OCI-LY1 (cell line): ENCODE measurements at regions not wholly inside any gene's neighbourhood (a gene's known extent, or its start where the extent isn't known, plus 50 kb on each side); places are given as distances from the start of the nearest gene placed in this dataset.

Experiments
- H2AFZ ChIP-seq: fragments of 200-600 bp; sonication (generic), shearing (Covaris generic); 2 replicates; pipeline ENCODE4 v1.6.0; 2014; ENCODE audit warnings: antibody characterized with exemption, mild to moderate bottlenecking, low read length
- H3F3A ChIP-seq: fragments of 200-600 bp; sonication (generic), shearing (Covaris generic); 2 replicates; pipeline ENCODE4 v1.6.0; 2014; ENCODE audit warnings: mild to moderate bottlenecking, antibody characterized with exemption, low read length, moderate library complexity; ENCODE audit not compliant: insufficient read depth
- H3K27ac ChIP-seq: fragments of 200-600 bp; sonication (generic); 2 replicates; pipeline ENCODE4 v1.5.1; 2014; ENCODE audit warnings: low read length, mixed run types, mild to moderate bottlenecking, low read depth; ENCODE audit not compliant: poor library complexity, severe bottlenecking
- H3K27me3 ChIP-seq: fragments of 200-600 bp; sonication (generic); 2 replicates; pipeline ENCODE4 v1.6.0; 2014; ENCODE audit warnings: antibody characterized with exemption, mild to moderate bottlenecking, low read length, moderate library complexity; ENCODE audit not compliant: insufficient read depth
- H3K36me3 ChIP-seq: fragments of 200-600 bp; sonication (generic); 2 replicates; pipeline ENCODE4 v1.6.1; 2014; ENCODE audit warnings: mild to moderate bottlenecking, antibody characterized with exemption, low read length, moderate library complexity, mixed read lengths; ENCODE audit not compliant: insufficient read depth
- H3K4me1 ChIP-seq: fragments of 200-600 bp; sonication (generic); 2 replicates; pipeline ENCODE4 v1.5.1; 2014; ENCODE audit warnings: mild to moderate bottlenecking, low read length, moderate library complexity; ENCODE audit not compliant: insufficient read depth, severe bottlenecking
- H3K4me2 ChIP-seq: fragments of 200-600 bp; sonication (generic), shearing (Covaris generic); 2 replicates; pipeline ENCODE4 v1.6.1; 2014; ENCODE audit warnings: low read length
- H3K4me3 ChIP-seq: fragments of 200-600 bp; sonication (generic); 2 replicates; pipeline ENCODE4 v1.5.1; 2014; ENCODE audit warnings: low read length, low read depth, mild to moderate bottlenecking, mixed read lengths; ENCODE audit not compliant: poor library complexity, severe bottlenecking
- H3K79me2 ChIP-seq: fragments of 200-600 bp; shearing (Covaris generic); 2 replicates; pipeline ENCODE4 v1.6.1; 2016; ENCODE audit warnings: mixed run types, low read length, mixed read lengths; ENCODE audit not compliant: insufficient read depth
- H3K9ac ChIP-seq: fragments of 200-600 bp; sonication (generic), shearing (Covaris generic); 2 replicates; pipeline ENCODE4 v1.6.1; 2014; ENCODE audit warnings: mild to moderate bottlenecking, low read length, mixed read lengths
- H3K9me2 ChIP-seq: fragments of 200-600 bp; sonication (generic), shearing (Covaris generic); 2 replicates; pipeline ENCODE4 v1.6.1; 2014; ENCODE audit warnings: low read depth, mild to moderate bottlenecking, low read length, mixed read lengths
- H3K9me3 ChIP-seq: fragments of 200-600 bp; shearing (Covaris generic); 2 replicates; pipeline ENCODE4 v1.6.1; 2014; ENCODE audit warnings: low read length, mixed read lengths
- H4K20me1 ChIP-seq: fragments of 200-600 bp; sonication (generic), shearing (Covaris generic); 2 replicates; pipeline ENCODE4 v1.6.0; 2016; ENCODE audit warnings: mild to moderate bottlenecking, low read length; ENCODE audit not compliant: insufficient read depth
- EZH2 ChIP-seq: fragments of 200-600 bp; sonication (generic), shearing (Covaris generic); IDR thresholded peaks from 2 replicates; pipeline ENCODE4 v1.8.0; 2017; ENCODE audit warnings: borderline replicate concordance, mixed run types, mild to moderate bottlenecking, antibody characterized with exemption, low read length, moderate library complexity, mixed read lengths
- TF ChIP-seq, protein P1 (sequence below): fragments of 200-600 bp; sonication (generic), shearing (Covaris generic); IDR thresholded peaks from 2 replicates; pipeline ENCODE4 v1.5.1; 2017; ENCODE audit warnings: mild to moderate bottlenecking, antibody characterized with exemption, low read length, moderate library complexity, mixed read lengths

DNA sequence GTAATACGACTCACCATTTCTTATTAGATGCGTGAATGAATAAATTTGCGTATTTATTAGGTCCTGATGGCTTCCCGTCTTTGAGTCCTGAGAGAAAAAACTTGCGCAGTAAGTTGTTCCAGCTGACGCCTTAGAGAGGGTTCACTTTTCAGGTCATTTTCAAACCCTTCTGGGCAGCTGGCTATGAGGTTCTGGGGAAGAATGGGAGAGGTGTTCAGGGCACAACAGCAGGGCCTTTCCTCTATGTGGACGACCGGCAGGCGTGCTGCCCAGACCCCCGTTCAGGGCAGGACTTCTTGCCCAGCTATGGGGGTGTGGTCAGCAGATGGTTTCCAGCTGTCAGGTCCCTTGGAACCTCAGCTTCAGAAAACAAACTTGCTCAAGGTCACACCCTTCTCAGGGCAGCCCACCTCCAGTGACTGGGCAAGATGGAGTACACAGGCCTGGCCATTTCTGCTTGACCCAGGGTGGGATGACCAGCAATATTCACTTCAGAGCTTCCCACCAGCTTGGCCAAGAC, 61.1 kb upstream of the TNP1 start:
- Histone ChIP-seq H3K9ac (no peak overlapping the region), H3K36me3 (no peaks in the 10 kb centered on the region), H2AFZ (no peak overlapping the region), H3K4me2 (no peak overlapping the region), H3K9me3 (no peaks in the 10 kb centered on the region), H3K4me1 (no peaks in the 10 kb centered on the region), H3K27ac (no peak overlapping the region), H4K20me1 (no peaks in the 10 kb centered on the region), H3K9me2 (no peaks in the 10 kb centered on the region), H3K27me3 (no peaks in the 10 kb centered on the region), H3K4me3 (no peak overlapping the region), H3K79me2 (no peaks in the 10 kb centered on the region), H3F3A (no peaks in the 10 kb centered on the region)
- TF ChIP-seq EZH2 = no peak
- TF ChIP-seq, protein P1, sequence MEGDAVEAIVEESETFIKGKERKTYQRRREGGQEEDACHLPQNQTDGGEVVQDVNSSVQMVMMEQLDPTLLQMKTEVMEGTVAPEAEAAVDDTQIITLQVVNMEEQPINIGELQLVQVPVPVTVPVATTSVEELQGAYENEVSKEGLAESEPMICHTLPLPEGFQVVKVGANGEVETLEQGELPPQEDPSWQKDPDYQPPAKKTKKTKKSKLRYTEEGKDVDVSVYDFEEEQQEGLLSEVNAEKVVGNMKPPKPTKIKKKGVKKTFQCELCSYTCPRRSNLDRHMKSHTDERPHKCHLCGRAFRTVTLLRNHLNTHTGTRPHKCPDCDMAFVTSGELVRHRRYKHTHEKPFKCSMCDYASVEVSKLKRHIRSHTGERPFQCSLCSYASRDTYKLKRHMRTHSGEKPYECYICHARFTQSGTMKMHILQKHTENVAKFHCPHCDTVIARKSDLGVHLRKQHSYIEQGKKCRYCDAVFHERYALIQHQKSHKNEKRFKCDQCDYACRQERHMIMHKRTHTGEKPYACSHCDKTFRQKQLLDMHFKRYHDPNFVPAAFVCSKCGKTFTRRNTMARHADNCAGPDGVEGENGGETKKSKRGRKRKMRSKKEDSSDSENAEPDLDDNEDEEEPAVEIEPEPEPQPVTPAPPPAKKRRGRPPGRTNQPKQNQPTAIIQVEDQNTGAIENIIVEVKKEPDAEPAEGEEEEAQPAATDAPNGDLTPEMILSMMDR = no peak

DNA sequence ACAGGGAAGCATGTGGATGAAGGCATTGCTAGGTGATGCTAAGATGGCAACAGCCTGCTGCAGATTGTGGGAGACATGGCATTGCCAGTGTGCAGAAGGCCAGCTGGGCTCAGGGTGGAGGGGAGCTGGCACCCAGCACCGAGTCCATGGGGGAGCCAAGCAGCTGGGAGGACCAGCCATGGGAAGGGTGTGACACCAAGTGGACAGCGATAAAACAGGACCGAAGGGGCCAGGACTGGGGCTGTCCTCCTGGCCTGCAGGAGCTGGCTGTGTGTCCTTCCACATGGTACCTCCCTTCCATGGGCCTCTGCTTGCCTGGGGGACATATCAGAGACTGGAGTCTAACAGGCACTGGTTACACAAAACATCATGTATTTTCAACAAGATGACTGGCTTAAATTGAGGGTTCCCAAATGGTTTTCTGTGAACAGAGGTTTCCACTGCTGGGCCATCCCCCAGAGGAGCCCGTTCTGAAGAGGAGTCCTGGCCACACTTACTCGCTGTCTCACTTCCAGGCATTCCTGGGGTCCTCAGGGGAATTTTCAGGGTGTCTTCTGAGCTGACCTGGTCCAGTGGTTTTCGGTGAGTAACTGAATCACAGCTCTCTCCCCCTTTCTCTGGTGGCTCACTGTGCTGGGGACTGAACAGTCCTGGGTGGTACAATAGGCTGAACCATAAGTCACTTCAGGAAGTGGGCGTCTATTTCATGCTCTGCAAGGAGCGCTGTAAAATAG, 60.4 kb upstream of the TNP1 start:
- no peak overlapping the region for H3K4me2 ChIP-seq
- TF ChIP-seq EZH2 = no peak
- TF ChIP-seq, protein P1 = no peak
- no peak overlapping the region for H2AFZ ChIP-seq
- H3K4me1 ChIP-seq = no peaks in the 10 kb centered on the region
- no peaks in the 10 kb centered on the region for H3K36me3 ChIP-seq
- H3K79me2 ChIP-seq = no peaks in the 10 kb centered on the region
- no peak overlapping the region for H3K4me3 ChIP-seq
- H3K27me3 ChIP-seq = no peaks in the 10 kb centered on the region
- no peaks in the 10 kb centered on the region for H3K9me3 ChIP-seq
- H4K20me1 ChIP-seq = no peaks in the 10 kb centered on the region
- no peak overlapping the region for H3K27ac ChIP-seq
- H3F3A ChIP-seq = no peaks in the 10 kb centered on the region
- H3K9ac ChIP-seq = no peak overlapping the region
- H3K9me2 ChIP-seq = no peaks in the 10 kb centered on the region

DNA sequence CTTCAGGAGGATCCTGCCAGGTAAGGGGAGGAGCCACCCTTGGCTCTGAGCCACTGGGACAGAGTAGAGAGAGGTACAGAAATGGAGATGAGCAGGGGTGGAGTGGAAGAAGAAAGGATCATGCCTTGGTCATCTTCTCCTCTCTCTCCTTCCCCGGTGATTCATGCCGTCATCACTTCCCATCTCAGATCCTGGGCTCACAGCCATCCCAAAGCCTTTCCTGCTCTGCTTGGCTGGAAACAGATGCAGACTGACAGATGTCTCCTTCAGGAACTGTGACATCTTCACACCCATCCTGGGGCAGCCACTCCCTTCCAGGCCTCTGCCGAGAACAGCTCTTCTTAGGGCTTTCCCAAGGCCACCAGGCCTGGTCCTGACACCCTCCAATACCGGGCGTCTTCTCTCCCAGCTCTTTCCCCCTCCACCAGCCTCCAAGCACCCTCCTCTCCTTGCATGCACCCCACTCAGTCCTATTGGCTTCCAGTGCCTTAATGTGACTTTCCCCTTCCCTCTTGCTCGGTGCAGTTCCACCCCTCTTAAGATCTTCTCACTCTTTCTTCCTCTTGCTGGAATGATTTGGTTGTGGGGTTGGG, 58.3 kb upstream of the TNP1 start:
- H2AFZ ChIP-seq = no peak overlapping the region
- H3K9ac ChIP-seq = no peak overlapping the region
- TF ChIP-seq EZH2 = no peak
- TF ChIP-seq, protein P1 = no peak
- no peak overlapping the region for H3K4me2 ChIP-seq
- H3K79me2 ChIP-seq = no peaks in the 10 kb centered on the region
- H3K4me1 ChIP-seq = no peaks in the 10 kb centered on the region
- no peaks in the 10 kb centered on the region for H4K20me1 ChIP-seq
- H3K9me2 ChIP-seq = no peaks in the 10 kb centered on the region
- H3K27me3 ChIP-seq = no peaks in the 10 kb centered on the region
- H3K9me3 ChIP-seq = no peaks in the 10 kb centered on the region
- no peak overlapping the region for H3K4me3 ChIP-seq
- no peaks in the 10 kb centered on the region for H3F3A ChIP-seq
- H3K36me3 ChIP-seq = no peaks in the 10 kb centered on the region
- no peak overlapping the region for H3K27ac ChIP-seq
